Spleen (tissue), 11 donors: ENCODE measurements at regions not wholly inside any gene's neighbourhood (a gene's known extent, or its start where the extent isn't known, plus 50 kb on each side); places are given as distances from the start of the nearest gene placed in this dataset.

Experiments used
- DNase-seq: peaks from one replicate; pipeline ENCODE4 v3.0.0-alpha.2; 2020
- H3K27ac ChIP-seq, 8 donors: fragments of 200-600 bp; sonication (generic) in 7 of 8; 1 replicate in 4 of 8; 2 replicates in 4 of 8; pipeline versions ENCODE4 v1.5.0 to v1.8.0; 2016 to 2021; ENCODE audit warnings: inconsistent platforms in 4 of 8, mild to moderate bottlenecking in 4 of 8, moderate library complexity in 1 of 8
- H3K27me3 ChIP-seq, 7 donors: fragments of 200-600 bp; sonication (generic) in 6 of 7; replicated peaks in 1 of 7; 1 replicate in 4 of 7; 2 replicates in 3 of 7; pipeline versions ENCODE4 v1.5.0 to v1.8.0; 2016 to 2021; ENCODE audit warnings: inconsistent platforms in 3 of 7, mild to moderate bottlenecking in 1 of 7
- H3K36me3 ChIP-seq, 6 donors: fragments of 200-600 bp; sonication (generic) in 5 of 6; 1 replicate in 4 of 6; 2 replicates in 2 of 6; pipeline versions ENCODE4 v1.5.0 to v1.8.0; 2016 to 2021; ENCODE audit warnings: inconsistent platforms in 2 of 6
- H3K4me1 ChIP-seq, 6 donors: fragments of 200-600 bp; sonication (generic) in 5 of 6; 1 replicate in 3 of 6; 2 replicates in 3 of 6; pipeline versions ENCODE4 v1.5.0 to v1.8.0; 2016 to 2021; ENCODE audit warnings: inconsistent platforms in 3 of 6
- H3K4me3 ChIP-seq, 8 donors: fragments of 200-600 bp; sonication (generic) in 7 of 8; 1 replicate in 4 of 8; 2 replicates in 4 of 8; pipeline versions ENCODE4 v1.5.0 to v1.8.0; 2016 to 2021; ENCODE audit warnings: inconsistent platforms in 4 of 8, mild to moderate bottlenecking in 4 of 8, moderate library complexity in 2 of 8
- H3K9me3 ChIP-seq, 8 donors: fragments of 200-600 bp; sonication (generic) in 7 of 8; 1 replicate in 4 of 8; 2 replicates in 4 of 8; pipeline versions ENCODE4 v1.5.0 to v1.8.0; 2016 to 2021; ENCODE audit warnings: inconsistent platforms in 4 of 8
- CTCF ChIP-seq, 11 experiments: fragments of 200-600 bp in 7 of 11; fragments of 450-650 bp in 4 of 11; sonication (generic) in 4 of 11; IDR thresholded peaks in 8 of 11; conservative IDR thresholded peaks in 3 of 11; 1 replicate in 7 of 11; 2 replicates in 4 of 11; pipeline versions ENCODE4 v1.4.0 to v1.8.0; 2016 to 2021; ENCODE audit warnings: antibody characterized with exemption in 11 of 11, inconsistent platforms in 4 of 11, mild to moderate bottlenecking in 1 of 11
- POLR2A ChIP-seq, 3 donors: fragments of 450-650 bp; IDR thresholded peaks; one replicate each; pipeline ENCODE4 v1.5.1; 2017; ENCODE audit warnings: antibody characterized with exemption in 3 of 3, mild to moderate bottlenecking in 1 of 3
- POLR2AphosphoS5 ChIP-seq, 3 donors: sonication (generic); formaldehyde crosslinking; IDR thresholded peaks; one replicate each; pipeline ENCODE4 v1.5.1; 2017; ENCODE audit warnings: antibody characterized with exemption in 3 of 3
- WGBS, 5 donors: extraction: QIAGEN DNeasy Blood & Tissue Kit in 3 of 5; methylation state at CpG; one replicate each; pipeline versions ENCODE4 v1.1.5 to v1.1.7; 2013 to 2018; 5-methylcytosine and 5-hydroxymethylcytosine counted together
- intact Hi-C: fragments of 100-400 bp; cut with DNase I; formaldehyde crosslinking; loops from one replicate; pipeline ENCODE4 v1.15.0; 2023; ENCODE audit warnings: low total_unique reads
- donor health status: healthy with polysubstance abuse.
- donor health status: DM: no; HTN: no; CAD: no; lungs with moderate emphysema.
- donor health status: DM: no; HTN: no; CAD: no.
- donor health status: Bipolar disorder and iron deficiency.
- donor health status: healthy.
- donor health status: DM: no; HTN: no; CAD: no.
- donor health status: DM: yes; HTN: yes; CAD: no.

- no peaks in the 10 kb centered on the region for H3K36me3 ChIP-seq
- DNase-seq = no peak
- peaks cover 0 to 7% (median 0%) of the 10 kb centered on the region in 7 donors for H3K27me3 ChIP-seq
- intact Hi-C loops = no loop called here
- TF ChIP-seq POLR2AphosphoS5 (IDR thresholded peaks at IDR 0.05) (no peak), POLR2A (IDR thresholded peaks at IDR 0.05) (no peak), CTCF (IDR thresholded peaks at IDR 0.05 in 8 of 11, conservative IDR thresholded peaks at IDR 0.05 in 3 of 11) (no peak)
- no peak overlapping the region for H3K27ac ChIP-seq
- H3K9me3 ChIP-seq = peaks cover 0 to 4% (median 0%) of the 10 kb centered on the region in 8 donors
- WGBS, 5 donors = 79 to 87% (median 81%) methylated on average over 7 of the region's 7 CpGs
- H3K4me1 ChIP-seq = no peaks in the 10 kb centered on the region
- H3K4me3 ChIP-seq = no peak overlapping the region
Measured at GRCh38 chr2:119083416-119083815, 75.1 kb downstream of the C1QL2 start.

GRCh38 chr2:119082821-119083400 lies 75.6 kb downstream of the C1QL2 start:
- Histone ChIP-seq H3K27ac (no peak overlapping the region), H3K36me3 (no peaks in the 10 kb centered on the region), H3K9me3 (peaks cover 0 to 4% (median 0%) of the 10 kb centered on the region in 8 donors), H3K4me3 (no peak overlapping the region), H3K27me3 (peaks cover 0 to 7% (median 0%) of the 10 kb centered on the region in 7 donors), H3K4me1 (no peaks in the 10 kb centered on the region)
- DNase-seq = no peak
- intact Hi-C loops = no loop called here
- no peak for TF ChIP-seq POLR2A (IDR thresholded peaks at IDR 0.05)
- TF ChIP-seq CTCF (IDR thresholded peaks at IDR 0.05 in 8 of 11, conservative IDR thresholded peaks at IDR 0.05 in 3 of 11) = no peak
- no peak for TF ChIP-seq POLR2AphosphoS5 (IDR thresholded peaks at IDR 0.05)
- WGBS, 5 donors = 75 to 81% (median 76%) methylated on average over 10 of the region's 10 CpGs

- no peak overlapping the region for H3K4me3 ChIP-seq
- no peaks in the 10 kb centered on the region for H3K36me3 ChIP-seq
- no peak for DNase-seq
- no peaks in the 10 kb centered on the region for H3K4me1 ChIP-seq
- intact Hi-C loops = no loop called here
- H3K27me3 ChIP-seq = peaks cover 0 to 31% (median 0%) of the 10 kb centered on the region in 7 donors
- peaks cover 0 to 4% (median 0%) of the 10 kb centered on the region in 8 donors for H3K9me3 ChIP-seq
- 74 to 83% (median 77%) methylated on average over 3 of the region's 3 CpGs for WGBS, 5 donors
- no peak for TF ChIP-seq POLR2AphosphoS5 (IDR thresholded peaks at IDR 0.05)
- TF ChIP-seq POLR2A (IDR thresholded peaks at IDR 0.05) = no peak
- TF ChIP-seq CTCF (IDR thresholded peaks at IDR 0.05 in 8 of 11, conservative IDR thresholded peaks at IDR 0.05 in 3 of 11) = no peak
- no peak overlapping the region for H3K27ac ChIP-seq
Measured at GRCh38 chr2:119078796-119079195, 79.8 kb downstream of the C1QL2 start.

GRCh38 chr2:119076713-119077112 lies 81.8 kb downstream of the C1QL2 start:
- intact Hi-C loops = no loop called here
- Histone ChIP-seq H3K27me3 (peaks cover 0 to 41% (median 0%) of the 10 kb centered on the region in 7 donors), H3K9me3 (peaks cover 0 to 4% (median 0%) of the 10 kb centered on the region in 8 donors), H3K36me3 (no peaks in the 10 kb centered on the region), H3K4me3 (no peak overlapping the region), H3K4me1 (no peaks in the 10 kb centered on the region), H3K27ac (no peak overlapping the region)
- no peak for DNase-seq
- TF ChIP-seq CTCF (IDR thresholded peaks at IDR 0.05 in 8 of 11, conservative IDR thresholded peaks at IDR 0.05 in 3 of 11) = no peak
- TF ChIP-seq POLR2AphosphoS5 (IDR thresholded peaks at IDR 0.05) = no peak
- no peak for TF ChIP-seq POLR2A (IDR thresholded peaks at IDR 0.05)
- WGBS, 5 donors = 69 to 76% (median 72%) methylated on average over 8 of the region's 8 CpGs
